H1 (cell line): ENCODE measurements at regions not wholly inside any gene's neighbourhood (a gene's known extent, or its start where the extent isn't known, plus 50 kb on each side); places are given as distances from the start of the nearest gene placed in this dataset.

Source experiments
- CTCF ChIA-PET: fragments of 300-600 bp; sonication (Branson Sonifier 250); formaldehyde crosslinking; loops from one replicate; lab custom pipeline; 2021; ENCODE audit not compliant: partially characterized antibody; lab: Charles Lee
- POLR2A ChIA-PET: fragments of 300-600 bp; sonication (Branson Sonifier 250); formaldehyde crosslinking; loops from one replicate; lab custom pipeline; 2021; ENCODE audit warnings: inconsistent platforms; ENCODE audit not compliant: partially characterized antibody; lab: Charles Lee
- DNase-seq, 2 experiments: peaks; one replicate each; pipeline versions ENCODE4 v3.0.0 to v3.0.0-alpha.2; 2010 to 2022; ENCODE audit warnings: low spot score in 2 of 2, low read depth in 1 of 2, mixed read lengths in 1 of 2
- FAIRE-seq: peaks from 2 replicates; lab custom pipeline; 2011; peaks lifted over from hg19 to GRCh38; lab: Jason Lieb, UNC
- H2AFZ ChIP-seq: 2 replicates; pipeline ENCODE4 v1.8.1; 2012; ENCODE audit warnings: low read length, inconsistent platforms
- H2AK5ac ChIP-seq: 2 replicates; pipeline ENCODE4 v1.6.1; 2013; ENCODE audit warnings: low read depth, low read length
- H2BK120ac ChIP-seq: replicated peaks from 2 replicates; pipeline ENCODE3; 2013; ENCODE audit warnings: low read depth, low read length, inconsistent platforms
- H2BK12ac ChIP-seq: 2 replicates; pipeline ENCODE4 v1.6.1; 2013; ENCODE audit warnings: low read depth, low read length
- H2BK15ac ChIP-seq: 2 replicates; pipeline ENCODE4 v1.6.1; 2013; ENCODE audit warnings: low read length
- H2BK20ac ChIP-seq: 2 replicates; pipeline ENCODE4 v1.6.1; 2013; ENCODE audit warnings: low read length
- H2BK5ac ChIP-seq: 2 replicates; pipeline ENCODE4 v1.6.1; 2013; ENCODE audit warnings: low read depth, low read length
- H3K14ac ChIP-seq: 2 replicates; pipeline ENCODE4 v1.6.1; 2013; ENCODE audit warnings: inconsistent platforms; ENCODE audit not compliant: insufficient read length
- H3K18ac ChIP-seq: 2 replicates; pipeline ENCODE4 v1.6.1; 2013; ENCODE audit warnings: low read length; ENCODE audit errors: extremely low read depth
- H3K23ac ChIP-seq: 2 replicates; pipeline ENCODE4 v1.6.1; 2013; ENCODE audit warnings: inconsistent platforms; ENCODE audit not compliant: insufficient read length
- H3K23me2 ChIP-seq: 2 replicates; pipeline ENCODE4 v1.6.1; 2013; ENCODE audit warnings: low read depth, low read length
- H3K27ac ChIP-seq: 2 replicates; pipeline ENCODE4 v1.6.1; 2011; ENCODE audit warnings: low read depth, low read length, inconsistent platforms
- H3K27me3 ChIP-seq, 4 experiments: replicated peaks in 1 of 4; 1 replicate in 1 of 4; 2 replicates in 3 of 4; pipeline versions ENCODE4 v1.6.1 to v1.8.1; 2011 to 2013; ENCODE audit warnings: low read length in 3 of 4, mild to moderate bottlenecking in 3 of 4, inconsistent platforms in 2 of 4, mixed read lengths in 2 of 4, moderate library complexity in 1 of 4; ENCODE audit not compliant: control insufficient read depth in 3 of 4, insufficient read depth in 3 of 4; ENCODE audit errors: extremely low read depth in 1 of 4
- H3K36me3 ChIP-seq, 4 experiments: 2 replicates each; pipeline versions ENCODE4 v1.6.1 to v1.8.1; 2011 to 2013; ENCODE audit warnings: mild to moderate bottlenecking in 4 of 4, low read length in 3 of 4, moderate library complexity in 2 of 4, control low read depth in 1 of 4, inconsistent platforms in 1 of 4; ENCODE audit not compliant: insufficient read depth in 4 of 4, control insufficient read depth in 2 of 4
- H3K4ac ChIP-seq: replicated peaks from 2 replicates; pipeline ENCODE3; 2013; ENCODE audit warnings: low read length, low read depth, mixed read lengths, inconsistent platforms; ENCODE audit not compliant: insufficient read length
- H3K4me1 ChIP-seq, 4 experiments: replicated peaks in 1 of 4; 1 replicate in 1 of 4; 2 replicates in 3 of 4; pipeline versions ENCODE4 v1.6.1 to v1.8.1; 2011 to 2013; ENCODE audit warnings: low read length in 3 of 4, inconsistent platforms in 2 of 4, mixed read lengths in 1 of 4; ENCODE audit not compliant: insufficient read depth in 4 of 4, control insufficient read depth in 3 of 4
- H3K4me2 ChIP-seq, 2 experiments: 2 replicates each; pipeline versions ENCODE4 v1.6.1 to v1.8.1; 2011 to 2013; ENCODE audit warnings: low read depth in 2 of 2, low read length in 2 of 2, control low read depth in 1 of 2, inconsistent platforms in 1 of 2, mild to moderate bottlenecking in 1 of 2; ENCODE audit not compliant: insufficient read depth in 1 of 2
- H3K4me3 ChIP-seq, 4 experiments: fragments of 200-600, 300-600 bp in 1 of 4; sonication (generic), shearing (Covaris generic), sonication (Bioruptor Twin) in 1 of 4; 2 replicates each; pipeline versions ENCODE4 v1.5.1 to v1.8.1; 2011 to 2016; ENCODE audit warnings: low read length in 4 of 4, low read depth in 3 of 4, control low read depth in 2 of 4, inconsistent platforms in 2 of 4, mild to moderate bottlenecking in 2 of 4, mixed read lengths in 1 of 4, moderate library complexity in 1 of 4; ENCODE audit not compliant: insufficient read depth in 2 of 4; ENCODE audit errors: extremely low read depth in 1 of 4
- H3K56ac ChIP-seq: replicated peaks from 2 replicates; pipeline ENCODE3; 2013; ENCODE audit warnings: low read depth, mild to moderate bottlenecking, mixed read lengths, low read length, inconsistent platforms; ENCODE audit not compliant: insufficient read length
- H3K79me1 ChIP-seq: 2 replicates; pipeline ENCODE4 v1.6.1; 2013; ENCODE audit warnings: low read depth, low read length, control low read depth
- H3K79me2 ChIP-seq, 2 experiments: 2 replicates each; pipeline versions ENCODE4 v1.6.1 to v1.8.1; 2012 to 2013; ENCODE audit warnings: low read length in 2 of 2, mild to moderate bottlenecking in 2 of 2, inconsistent platforms in 1 of 2; ENCODE audit not compliant: insufficient read depth in 2 of 2, control insufficient read depth in 1 of 2
- H3K9ac ChIP-seq, 4 experiments: replicated peaks in 1 of 4; 1 replicate in 1 of 4; 2 replicates in 3 of 4; pipeline versions ENCODE4 v1.6.1 to v1.8.1; 2011 to 2013; ENCODE audit warnings: low read depth in 3 of 4, low read length in 3 of 4, control low read depth in 2 of 4, mild to moderate bottlenecking in 2 of 4, moderate library complexity in 2 of 4, inconsistent platforms in 1 of 4; ENCODE audit errors: extremely low read depth in 1 of 4
- H3K9me3 ChIP-seq, 2 experiments: 2 replicates each; pipeline versions ENCODE4 v1.6.1 to v1.8.1; 2012 to 2013; ENCODE audit warnings: mild to moderate bottlenecking in 2 of 2, moderate library complexity in 2 of 2, control low read depth in 1 of 2, inconsistent platforms in 1 of 2, low read depth in 1 of 2, low read length in 1 of 2, mixed read lengths in 1 of 2; ENCODE audit not compliant: insufficient read depth in 2 of 2
- H4K20me1 ChIP-seq, 2 experiments: replicated peaks in 1 of 2; 2 replicates each; pipeline versions ENCODE3 to v1.8.1; 2011 to 2013; ENCODE audit warnings: inconsistent platforms in 2 of 2, low read length in 2 of 2, mild to moderate bottlenecking in 1 of 2; ENCODE audit not compliant: insufficient read depth in 2 of 2, control insufficient read depth in 1 of 2
- H4K5ac ChIP-seq: 2 replicates; pipeline ENCODE4 v1.6.1; 2013; ENCODE audit warnings: low read length, low read depth, mixed read lengths, inconsistent platforms; ENCODE audit not compliant: insufficient read length
- H4K8ac ChIP-seq: 2 replicates; pipeline ENCODE4 v1.8.0; 2013; ENCODE audit warnings: mild to moderate bottlenecking, moderate library complexity, low read length, inconsistent platforms; ENCODE audit not compliant: insufficient read depth; ENCODE audit errors: extremely low read depth
- H4K91ac ChIP-seq: replicated peaks from 2 replicates; pipeline ENCODE3; 2013; ENCODE audit warnings: low read length, mixed read lengths, inconsistent platforms; ENCODE audit not compliant: insufficient read length
- BACH1 ChIP-seq: IDR thresholded peaks from 2 replicates; pipeline ENCODE4 v1.6.1; 2012; ENCODE audit warnings: low read length, improper control_type of control experiment
- BCL11A ChIP-seq, 2 experiments: IDR thresholded peaks; one replicate each; pipeline ENCODE4 v1.6.1; 2011; ENCODE audit warnings: low read depth in 2 of 2, low read length in 2 of 2, mild to moderate bottlenecking in 2 of 2
- CBX5 ChIP-seq: fragments of 300-800, 300-1000 bp; sonication (generic); IDR thresholded peaks from 2 replicates; pipeline ENCODE4 v1.7.1; 2016; ENCODE audit warnings: antibody characterized with exemption, low read length, low read depth
- CEBPB ChIP-seq: IDR thresholded peaks from 2 replicates; pipeline ENCODE4 v1.6.1; 2012; ENCODE audit warnings: low read depth, low read length
- CHD1 ChIP-seq: IDR thresholded peaks from 2 replicates; pipeline ENCODE4 v1.6.1; 2012; ENCODE audit warnings: low read depth, low read length, improper control_type of control experiment
- CHD2 ChIP-seq: IDR thresholded peaks from 2 replicates; pipeline ENCODE4 v1.6.1; 2012; ENCODE audit warnings: low read length, improper control_type of control experiment
- JUN ChIP-seq: IDR thresholded peaks from 2 replicates; pipeline ENCODE4 v1.6.1; 2011; ENCODE audit warnings: low read depth, mild to moderate bottlenecking, improper control_type of control experiment, low read length
- MAFK ChIP-seq: IDR thresholded peaks from 2 replicates; pipeline ENCODE4 v1.6.1; 2012; ENCODE audit warnings: low read depth, mild to moderate bottlenecking, improper control_type of control experiment, low read length
- RFX5 ChIP-seq: IDR thresholded peaks from 2 replicates; pipeline ENCODE4 v1.6.1; 2011; ENCODE audit warnings: low read depth, low read length, improper control_type of control experiment, borderline replicate concordance
- SIN3A ChIP-seq, 2 experiments: IDR thresholded peaks in 1 of 2; conservative IDR thresholded peaks in 1 of 2; 2 replicates each; pipeline ENCODE4 v1.6.1; 2011 to 2012; ENCODE audit warnings: low read length in 2 of 2, improper control_type of control experiment in 1 of 2, low read depth in 1 of 2, mild to moderate bottlenecking in 1 of 2
- SIX5 ChIP-seq: IDR thresholded peaks from 2 replicates; pipeline ENCODE4 v1.6.1; 2011; ENCODE audit warnings: mild to moderate bottlenecking, low read depth, low read length
- SP1 ChIP-seq: IDR thresholded peaks from 2 replicates; pipeline ENCODE4 v1.6.1; 2011; ENCODE audit warnings: low read depth, low read length
- YY1 ChIP-seq: IDR thresholded peaks from 2 replicates; pipeline ENCODE4 v1.6.1; 2011; ENCODE audit warnings: low read depth, mild to moderate bottlenecking, low read length
- TF ChIP-seq, protein P1 (sequence below): IDR thresholded peaks from 2 replicates; pipeline ENCODE4 v1.6.1; 2011; ENCODE audit warnings: low read depth, mild to moderate bottlenecking, low read length; ENCODE audit not compliant: insufficient read depth
- TF ChIP-seq, protein P2 (sequence below): IDR thresholded peaks from 2 replicates; pipeline ENCODE4 v1.6.1; 2012; ENCODE audit warnings: inconsistent platforms
- TF ChIP-seq, protein P3 (sequence below): IDR thresholded peaks from 2 replicates; pipeline ENCODE4 v1.6.1; 2012; ENCODE audit warnings: inconsistent platforms

DNA sequence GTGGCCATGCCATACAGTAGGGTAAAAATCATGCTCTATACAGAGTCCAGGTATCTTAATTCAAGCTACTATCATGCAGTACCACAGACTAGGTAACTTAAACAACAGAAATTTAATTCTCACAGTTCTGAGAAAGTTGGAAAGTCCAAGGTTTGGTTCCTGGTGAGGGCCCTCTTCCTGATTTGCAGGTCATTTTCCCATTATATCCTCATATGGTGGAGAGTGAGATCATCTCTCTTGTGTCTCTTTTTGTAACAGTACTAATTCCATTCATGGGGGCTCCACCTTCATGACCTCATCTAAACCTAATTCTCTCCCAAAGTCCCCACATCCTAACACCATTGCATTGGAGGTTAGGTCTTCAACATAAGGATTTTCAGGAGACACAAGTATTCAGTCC is 335.0 kb upstream of the ACVR2A start:
- Histone ChIP-seq H3K9me3 (peaks cover 0 to 7% of the 10 kb centered on the region in 2 experiments; a peak in 1 of 4 replicates), H2BK5ac (no peak overlapping the region), H4K8ac (no peak overlapping the region), H3K27me3 (no peaks in the 10 kb centered on the region), H3K56ac (no peak overlapping the region), H3K36me3 (no peaks in the 10 kb centered on the region; a peak in 1 of 8 replicates), H2AK5ac (no peak overlapping the region), H2BK120ac (no peak overlapping the region), H3K27ac (no peak overlapping the region), H3K4me3 (no peak overlapping the region), H3K79me2 (no peaks in the 10 kb centered on the region), H4K91ac (no peak overlapping the region), H3K14ac (no peak overlapping the region), H3K4ac (no peak overlapping the region), H3K23ac (no peak overlapping the region), H2BK15ac (no peak overlapping the region), H3K4me1 (no peaks in the 10 kb centered on the region; a peak in 1 of 7 replicates), H2AFZ (no peak overlapping the region), H4K5ac (no peak overlapping the region), H3K4me2 (no peak overlapping the region), H3K79me1 (no peaks in the 10 kb centered on the region), H4K20me1 (no peaks in the 10 kb centered on the region), H3K23me2 (no peaks in the 10 kb centered on the region), H3K9ac (no peak overlapping the region), H2BK20ac (no peak overlapping the region), H2BK12ac (no peak overlapping the region), H3K18ac (no peak overlapping the region)
- CTCF ChIA-PET, result no interaction called here
- POLR2A ChIA-PET, result no interaction called here
- DNase-seq (no peak), FAIRE-seq (no peak)
- TF ChIP-seq CBX5 (no peak), BACH1 (no peak), SP1 (no peak), CHD2 (no peak), CEBPB (no peak), MAFK (no peak), YY1 (no peak), SIN3A (conservative IDR thresholded peaks at IDR 0.05 in 1 of 2, IDR thresholded peaks at IDR 0.05 in 1 of 2; ENCODE audit: low read depth in 1 of 2, low read length in 2 of 2) (no peak), SIX5 (no peak), RFX5 (no peak), JUN (no peak), CHD1 (no peak), BCL11A (IDR thresholded peaks at IDR 0.05; ENCODE audit: low read depth in 2 of 2, low read length in 2 of 2) (no peak)
- TF ChIP-seq, protein P1, sequence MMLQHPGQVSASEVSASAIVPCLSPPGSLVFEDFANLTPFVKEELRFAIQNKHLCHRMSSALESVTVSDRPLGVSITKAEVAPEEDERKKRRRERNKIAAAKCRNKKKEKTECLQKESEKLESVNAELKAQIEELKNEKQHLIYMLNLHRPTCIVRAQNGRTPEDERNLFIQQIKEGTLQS, result no peak
- TF ChIP-seq, protein P2, sequence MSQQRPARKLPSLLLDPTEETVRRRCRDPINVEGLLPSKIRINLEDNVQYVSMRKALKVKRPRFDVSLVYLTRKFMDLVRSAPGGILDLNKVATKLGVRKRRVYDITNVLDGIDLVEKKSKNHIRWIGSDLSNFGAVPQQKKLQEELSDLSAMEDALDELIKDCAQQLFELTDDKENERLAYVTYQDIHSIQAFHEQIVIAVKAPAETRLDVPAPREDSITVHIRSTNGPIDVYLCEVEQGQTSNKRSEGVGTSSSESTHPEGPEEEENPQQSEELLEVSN, result no peak
- TF ChIP-seq, protein P3, sequence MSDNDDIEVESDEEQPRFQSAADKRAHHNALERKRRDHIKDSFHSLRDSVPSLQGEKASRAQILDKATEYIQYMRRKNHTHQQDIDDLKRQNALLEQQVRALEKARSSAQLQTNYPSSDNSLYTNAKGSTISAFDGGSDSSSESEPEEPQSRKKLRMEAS, result no peak
